Lower lobe of right lung (tissue), 2 donors: ENCODE measurements at regions not wholly inside any gene's neighbourhood (a gene's known extent, or its start where the extent isn't known, plus 50 kb on each side); places are given as distances from the start of the nearest gene placed in this dataset.

ENCODE experiments used
- ATAC-seq, 2 donors: fragments of 200-7000 bp; cut with Tn5 transposase; one replicate each; pipeline ENCODE4 v1.9.1; 2020 to 2022; ENCODE audit warnings: mild to moderate bottlenecking in 2 of 2, moderate library complexity in 2 of 2
- DNase-seq: peaks from one replicate; pipeline ENCODE4 v3.0.0-alpha.2; 2020
- H3K27ac ChIP-seq: fragments of 200-600 bp; one replicate; pipeline ENCODE4 v1.8.0; 2022
- H3K27me3 ChIP-seq: fragments of 200-600 bp; one replicate; pipeline ENCODE4 v1.8.0; 2022; ENCODE audit warnings: low read depth
- H3K36me3 ChIP-seq: fragments of 200-600 bp; one replicate; pipeline ENCODE4 v1.8.0; 2022; ENCODE audit warnings: mild to moderate bottlenecking
- H3K4me1 ChIP-seq: fragments of 200-600 bp; one replicate; pipeline ENCODE4 v1.8.0; 2022
- H3K4me3 ChIP-seq: fragments of 200-600 bp; one replicate; pipeline ENCODE4 v1.8.0; 2022; ENCODE audit warnings: mild to moderate bottlenecking
- H3K9me3 ChIP-seq: fragments of 200-600 bp; one replicate; pipeline ENCODE4 v1.8.0; 2022
- intact Hi-C: fragments of 100-400 bp; cut with DNase I; formaldehyde crosslinking; loops from one replicate; pipeline ENCODE4 v1.11.0; 2022
- TF ChIP-seq, protein P1 (sequence below): fragments of 200-600 bp; IDR thresholded peaks from one replicate; pipeline ENCODE4 v1.8.0; 2022; ENCODE audit warnings: antibody characterized with exemption, mild to moderate bottlenecking
- donor health status: DM: no; HTN: yes; CAD: no; lungs with severe emphysema.

DNA sequence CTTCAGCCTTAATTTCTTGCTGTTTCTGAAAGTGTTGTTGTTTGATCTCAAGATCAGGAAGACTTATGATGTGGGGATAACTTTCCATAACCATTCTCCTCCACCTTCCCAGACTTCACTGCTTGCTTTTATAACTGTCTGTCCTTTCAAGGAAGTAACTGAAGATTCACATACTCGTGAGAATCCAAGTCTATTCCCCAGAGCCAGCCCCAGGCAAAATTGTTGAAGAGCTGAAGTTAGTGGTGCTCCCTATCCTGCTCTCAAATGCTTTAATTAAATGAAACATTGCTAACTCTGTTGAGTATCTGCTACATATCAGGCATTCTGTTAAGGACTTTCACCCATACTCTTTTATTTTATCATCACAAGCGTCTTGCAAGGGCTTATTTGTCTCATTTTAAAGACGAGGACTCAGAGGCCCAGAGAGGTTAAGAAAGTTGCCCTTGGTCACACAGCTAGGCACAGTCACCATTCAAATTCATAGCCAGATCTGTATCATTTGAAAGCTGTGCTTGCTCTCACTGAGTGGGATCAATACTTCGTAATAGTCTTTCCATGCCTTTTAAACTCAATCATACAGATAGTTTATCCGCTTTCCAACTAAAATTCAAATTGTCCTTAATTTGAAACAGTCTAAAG, 189.8 kb upstream of the TCF4 start:
- intact Hi-C loops: loop anchor here (10.0 kb wide), 1 partner anchor 193 kb away; the partner anchor contains the start of gene TCF4
- Histone ChIP-seq H3K27ac (no peak overlapping the region), H3K9me3 (no peaks in the 10 kb centered on the region), H3K36me3 (no peaks in the 10 kb centered on the region), H3K4me1 (peaks cover 16% of the 10 kb centered on the region), H3K27me3 (no peaks in the 10 kb centered on the region), H3K4me3 (no peak overlapping the region)
- TF ChIP-seq, protein P1, sequence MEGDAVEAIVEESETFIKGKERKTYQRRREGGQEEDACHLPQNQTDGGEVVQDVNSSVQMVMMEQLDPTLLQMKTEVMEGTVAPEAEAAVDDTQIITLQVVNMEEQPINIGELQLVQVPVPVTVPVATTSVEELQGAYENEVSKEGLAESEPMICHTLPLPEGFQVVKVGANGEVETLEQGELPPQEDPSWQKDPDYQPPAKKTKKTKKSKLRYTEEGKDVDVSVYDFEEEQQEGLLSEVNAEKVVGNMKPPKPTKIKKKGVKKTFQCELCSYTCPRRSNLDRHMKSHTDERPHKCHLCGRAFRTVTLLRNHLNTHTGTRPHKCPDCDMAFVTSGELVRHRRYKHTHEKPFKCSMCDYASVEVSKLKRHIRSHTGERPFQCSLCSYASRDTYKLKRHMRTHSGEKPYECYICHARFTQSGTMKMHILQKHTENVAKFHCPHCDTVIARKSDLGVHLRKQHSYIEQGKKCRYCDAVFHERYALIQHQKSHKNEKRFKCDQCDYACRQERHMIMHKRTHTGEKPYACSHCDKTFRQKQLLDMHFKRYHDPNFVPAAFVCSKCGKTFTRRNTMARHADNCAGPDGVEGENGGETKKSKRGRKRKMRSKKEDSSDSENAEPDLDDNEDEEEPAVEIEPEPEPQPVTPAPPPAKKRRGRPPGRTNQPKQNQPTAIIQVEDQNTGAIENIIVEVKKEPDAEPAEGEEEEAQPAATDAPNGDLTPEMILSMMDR: no peak
- ATAC-seq (no peak), DNase-seq (no peak)

GRCh38 chr18:55775972-55776371, 188.0 kb upstream of the TCF4 start:
- Histone ChIP-seq H3K27ac (no peak overlapping the region), H3K9me3 (no peaks in the 10 kb centered on the region), H3K36me3 (no peaks in the 10 kb centered on the region), H3K4me3 (no peak overlapping the region), H3K4me1 (peaks cover 7% of the 10 kb centered on the region), H3K27me3 (no peaks in the 10 kb centered on the region)
- TF ChIP-seq, protein P1: no peak
- intact Hi-C loops: loop anchor here (10.0 kb wide), 1 partner anchor 191 kb away; the partner anchor contains the start of gene TCF4
- ATAC-seq (no peak), DNase-seq (no peak)

GRCh38 chr18:55774505-55774904, 186.5 kb upstream of the TCF4 start:
- Histone ChIP-seq H3K27ac (no peak overlapping the region), H3K9me3 (no peaks in the 10 kb centered on the region), H3K4me1 (peaks cover 7% of the 10 kb centered on the region), H3K36me3 (no peaks in the 10 kb centered on the region), H3K4me3 (no peak overlapping the region), H3K27me3 (no peaks in the 10 kb centered on the region)
- TF ChIP-seq, protein P1: no peak
- ATAC-seq (no peak), DNase-seq (no peak)
- intact Hi-C loops: loop anchor here (10.0 kb wide), 1 partner anchor 190 kb away; the partner anchor contains the start of gene TCF4

- Histone ChIP-seq H3K27ac (no peak overlapping the region), H3K4me1 (no peaks in the 10 kb centered on the region), H3K9me3 (no peaks in the 10 kb centered on the region), H3K4me3 (no peak overlapping the region), H3K36me3 (no peaks in the 10 kb centered on the region), H3K27me3 (no peaks in the 10 kb centered on the region)
- TF ChIP-seq, protein P1: no peak
- ATAC-seq (no peak), DNase-seq (no peak)
- intact Hi-C loops: no loop called here
Observed at GRCh38 chr18:55768255-55768654, 180.3 kb upstream of the TCF4 start.

- Histone ChIP-seq H3K4me1 (no peaks in the 10 kb centered on the region), H3K4me3 (no peak overlapping the region), H3K36me3 (no peaks in the 10 kb centered on the region), H3K9me3 (no peaks in the 10 kb centered on the region), H3K27ac (no peak overlapping the region), H3K27me3 (no peaks in the 10 kb centered on the region)
- no peak for DNase-seq
- intact Hi-C loops: no loop called here
- ATAC-seq: no peak
- TF ChIP-seq, protein P1: no peak
Observed at GRCh38 chr18:55764386-55764785, 176.4 kb upstream of the TCF4 start.
